DMS53 treated with DMSO at 0.1 percent for 48 hours (cell line): ENCODE measurements at regions not wholly inside any gene's neighbourhood (a gene's known extent, or its start where the extent isn't known, plus 50 kb on each side); places are given as distances from the start of the nearest gene placed in this dataset.
A peak's percentile ranks its signal among the peaks of the same experiment; 100 is the strongest.

Experiments
- DNase-seq: peaks from one replicate; lab custom pipeline; 2025; ENCODE audit not compliant: unreplicated experiment; lab: John Stamatoyannopoulos, UW

- no peak for DNase-seq
Observed at GRCh38 chr2:146651361-146651760, 1193.5 kb upstream of the ACVR2A start.

- DNase-seq, result peak; percentile 16
Observed at GRCh38 chr2:146642066-146642465, 1202.8 kb upstream of the ACVR2A start.

- DNase-seq, result no peak
Observed at GRCh38 chr2:146634230-146635097, 1210.4 kb upstream of the ACVR2A start.

DNA sequence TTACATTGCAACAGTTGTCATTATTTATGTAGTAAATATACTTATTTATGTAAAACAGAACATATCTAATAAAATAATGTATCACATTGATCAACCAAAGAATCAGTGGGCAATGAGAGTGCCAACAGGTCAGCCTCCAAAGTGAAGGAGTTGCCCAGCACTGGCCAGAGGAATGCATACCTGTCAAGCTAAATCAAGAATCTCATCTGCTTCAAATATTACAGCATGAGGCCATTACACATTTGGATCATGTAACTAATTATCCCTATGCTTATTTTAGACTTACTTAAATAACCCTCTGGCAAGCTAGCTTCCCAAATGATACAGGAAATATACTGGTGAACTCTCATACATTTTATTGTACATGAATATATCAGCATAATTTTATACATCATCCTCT lies 1211.7 kb upstream of the ACVR2A start:
- DNase-seq, result no peak

- no peak for DNase-seq
Observed at GRCh38 chr2:146632707-146633106, 1212.1 kb upstream of the ACVR2A start.

DNA sequence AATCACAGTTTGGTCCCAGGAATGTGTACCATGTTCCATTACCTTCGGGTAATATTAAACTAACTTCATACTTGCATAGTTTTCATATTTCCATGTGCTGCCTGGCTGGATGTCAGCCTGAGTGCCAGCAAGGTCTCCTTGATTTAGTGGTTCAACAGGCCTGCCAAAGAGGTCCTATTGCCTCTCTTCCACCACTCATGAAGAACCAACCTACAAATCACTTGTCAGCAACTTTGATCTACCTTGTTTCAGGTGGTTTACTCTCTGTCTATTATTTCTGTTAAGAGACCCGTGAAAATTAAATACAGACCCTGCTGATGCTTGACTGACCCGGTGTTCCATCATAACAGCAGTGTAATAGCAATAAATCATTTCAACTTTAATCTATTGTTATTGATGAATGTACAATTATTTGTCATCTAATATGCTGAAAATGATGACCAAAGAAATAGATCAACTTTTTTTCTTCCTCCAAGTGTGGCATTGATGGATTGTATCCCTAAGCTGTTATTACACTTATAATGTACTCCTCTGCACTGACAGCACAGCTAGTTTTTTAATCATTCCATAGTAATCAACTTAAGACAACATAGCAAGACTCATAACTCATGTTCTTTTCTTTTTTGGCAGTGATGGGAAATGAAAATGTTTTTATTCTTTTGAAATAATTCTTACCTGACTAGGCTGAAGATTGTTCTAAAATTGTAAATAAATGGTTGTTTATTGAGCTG lies 1220.2 kb upstream of the ACVR2A start:
- DNase-seq, result no peak

GRCh38 chr2:146623771-146624170 lies 1221.1 kb upstream of the ACVR2A start:
- DNase-seq, result no peak

DNA sequence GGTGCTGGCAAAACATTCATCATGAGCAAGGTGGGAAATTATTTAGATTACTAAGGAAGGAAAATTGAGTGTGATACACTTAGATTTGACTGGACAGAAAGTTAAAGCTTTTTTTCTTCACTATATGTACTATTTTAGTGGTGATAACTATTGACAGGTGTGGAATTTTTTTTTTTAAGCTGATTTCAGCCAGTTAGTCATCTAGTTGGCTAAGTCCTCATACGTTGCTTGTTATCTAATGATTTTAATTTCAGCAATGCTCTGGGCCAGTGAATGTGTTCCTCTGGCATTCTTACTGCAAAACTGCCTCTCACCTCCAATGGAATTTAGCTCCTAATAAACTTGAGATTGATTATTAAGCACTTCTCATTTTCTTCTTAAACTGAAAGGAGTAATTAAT lies 1223.2 kb upstream of the ACVR2A start:
- no peak for DNase-seq

GRCh38 chr2:146615778-146616177 lies 1229.1 kb upstream of the ACVR2A start:
- DNase-seq, result no peak

GRCh38 chr2:146608490-146608889 lies 1236.3 kb upstream of the ACVR2A start:
- DNase-seq, result no peak

GRCh38 chr2:146604521-146604920 lies 1240.3 kb upstream of the ACVR2A start:
- DNase-seq, result no peak

DNA sequence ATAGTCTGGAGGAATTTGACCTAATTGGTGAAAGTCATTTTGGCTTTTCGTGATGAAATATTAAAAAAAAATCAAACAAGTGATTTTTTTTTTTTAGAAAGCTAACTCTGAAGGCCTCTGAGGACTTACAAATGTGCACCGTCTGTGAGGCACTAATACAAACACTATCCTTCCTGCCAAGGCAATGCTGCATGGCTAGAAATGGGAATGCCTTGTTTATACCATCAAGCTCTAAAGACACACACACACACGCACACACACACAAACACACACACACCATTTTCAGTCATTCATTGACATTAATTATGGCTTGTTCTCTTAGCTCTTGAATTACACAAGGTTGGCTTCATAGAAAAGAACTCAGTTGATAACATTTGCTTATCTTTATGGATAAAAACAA lies 1242.0 kb upstream of the ACVR2A start:
- DNase-seq, result no peak

DNA sequence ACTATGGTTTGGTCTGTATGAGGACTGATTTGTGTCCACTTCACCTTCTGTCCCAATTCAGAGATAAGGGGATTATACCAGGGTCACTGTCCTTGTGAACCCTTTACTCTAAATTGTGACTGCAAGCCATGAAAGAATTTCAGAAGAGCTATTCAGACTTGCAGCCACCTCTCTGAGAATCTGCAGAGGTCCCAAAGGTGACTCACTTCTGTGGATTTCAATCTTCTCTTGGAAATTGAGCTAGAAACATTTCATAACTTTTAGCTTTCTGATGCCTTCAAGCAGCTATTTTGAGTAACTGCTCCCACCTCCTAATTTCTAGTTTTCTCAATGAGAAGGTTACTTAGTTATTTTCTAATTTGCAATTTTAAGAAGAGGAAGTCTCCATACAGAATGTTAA lies 1242.4 kb upstream of the ACVR2A start:
- no peak for DNase-seq

DNA sequence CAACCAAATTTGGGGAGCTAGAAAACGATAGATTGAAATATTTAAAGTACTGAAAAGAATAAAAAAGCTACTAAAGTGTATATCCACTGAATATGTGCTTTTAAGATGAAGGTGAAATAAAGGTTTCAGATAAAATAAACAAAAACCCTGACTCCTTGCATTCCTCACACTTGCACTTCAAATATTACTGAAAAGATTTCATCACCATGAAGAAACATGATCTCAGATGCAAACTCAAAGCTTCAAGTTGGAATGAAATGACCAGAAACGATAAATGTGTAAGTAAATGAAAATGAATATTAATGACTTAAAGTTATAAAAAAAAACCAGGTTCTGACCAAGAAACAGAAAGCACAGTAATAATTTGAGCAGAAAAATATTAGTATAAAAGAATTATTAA lies 1246.0 kb upstream of the ACVR2A start:
- DNase-seq, result no peak

DNA sequence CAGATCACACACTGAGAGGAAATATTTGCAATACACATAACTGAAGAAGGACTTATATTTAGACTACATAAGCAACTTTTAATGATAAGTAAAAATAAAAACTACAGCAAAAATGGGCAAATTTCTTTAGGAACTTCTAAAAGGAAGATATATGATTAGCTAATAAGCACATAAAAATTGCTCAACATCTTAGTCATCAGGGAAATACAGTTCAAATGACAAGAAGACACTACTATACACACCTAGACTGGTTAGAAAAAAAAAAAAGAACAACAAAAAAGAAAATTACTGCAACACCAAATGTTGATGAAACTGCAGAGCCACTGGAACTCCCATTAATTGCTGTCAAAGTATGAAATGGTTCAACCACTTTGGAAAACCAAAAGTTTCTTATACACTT lies 1247.5 kb upstream of the ACVR2A start:
- DNase-seq, result no peak

- DNase-seq, result no peak
Observed at GRCh38 chr2:146591908-146592307, 1252.9 kb upstream of the ACVR2A start.

- no peak for DNase-seq
Observed at GRCh38 chr2:146587291-146587713, 1257.5 kb upstream of the ACVR2A start.

DNA sequence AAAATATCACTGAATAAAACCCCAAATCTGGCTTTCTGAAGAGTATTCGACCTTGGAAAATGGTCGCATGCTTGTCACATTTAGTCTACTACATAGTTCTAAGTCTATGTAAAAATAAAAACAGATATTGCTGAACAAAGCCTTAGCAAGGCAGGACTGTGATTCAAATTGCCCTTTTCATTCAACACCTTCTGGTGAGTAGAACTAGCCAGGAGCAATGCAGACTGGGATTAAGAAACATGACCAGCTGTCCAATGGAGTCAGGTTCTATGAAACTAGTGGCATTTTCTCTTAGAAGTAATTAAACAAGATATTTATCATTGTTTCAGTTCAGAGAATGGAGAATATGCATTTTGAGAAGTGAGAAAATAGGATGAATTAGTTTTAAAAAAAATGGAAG lies 1260.5 kb upstream of the ACVR2A start:
- no peak for DNase-seq

- no peak for DNase-seq
Observed at GRCh38 chr2:146579147-146579930, 1265.5 kb upstream of the ACVR2A start.

DNA sequence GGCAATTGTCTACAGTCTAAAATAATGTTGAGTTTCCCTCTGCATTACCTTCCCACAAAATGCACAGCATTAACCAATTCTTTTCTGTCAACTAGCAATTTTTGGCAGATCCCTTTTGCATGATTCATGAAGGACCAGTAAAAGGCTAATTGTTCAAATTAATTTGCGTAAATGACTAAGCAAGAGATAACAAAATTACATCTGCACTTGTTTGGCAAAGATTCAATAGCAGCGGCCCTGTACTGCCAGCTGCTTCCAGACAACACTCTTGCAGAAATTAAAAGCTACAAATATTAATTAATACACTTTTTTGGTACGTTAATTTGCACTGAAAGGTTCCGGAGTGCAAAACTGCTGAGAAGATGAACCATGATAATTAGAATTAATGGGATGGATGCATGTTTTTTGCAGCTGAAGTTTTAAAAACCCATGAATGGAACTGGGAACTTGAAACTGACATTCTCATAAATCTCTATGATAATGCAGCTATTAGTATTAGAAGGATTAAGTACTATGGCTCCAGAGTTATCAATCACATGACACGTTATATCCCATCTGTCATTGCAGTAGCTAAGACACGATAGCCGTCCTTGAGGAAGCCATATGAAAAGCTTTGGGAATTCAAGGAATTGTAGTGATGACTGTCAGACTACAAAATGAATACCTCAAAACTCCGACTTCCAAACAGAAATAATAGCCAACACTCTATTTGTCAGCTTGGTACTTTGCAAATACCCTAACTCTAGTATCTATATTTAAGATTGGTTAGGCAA lies 1268.3 kb upstream of the ACVR2A start:
- no peak for DNase-seq

DNA sequence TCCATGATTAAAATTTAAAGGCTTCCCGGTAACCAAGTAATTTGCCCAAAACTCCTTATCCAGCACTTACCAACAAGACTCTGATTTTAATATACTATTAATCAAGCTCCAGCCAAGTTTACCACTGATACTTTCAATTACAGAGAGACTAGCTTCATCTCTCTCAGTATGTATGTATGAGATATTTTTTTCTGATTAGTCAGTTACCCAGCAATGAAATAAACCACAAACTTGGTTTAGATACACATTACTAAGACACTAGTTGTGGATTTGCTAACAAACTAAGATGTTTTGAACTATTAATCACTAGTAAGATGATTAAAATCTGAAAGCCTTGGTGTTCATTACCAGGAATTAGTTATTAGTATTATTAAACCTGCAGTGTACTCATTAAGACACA lies 1272.2 kb upstream of the ACVR2A start:
- no peak for DNase-seq
